ENCODE measurements at regions not wholly inside any gene's neighbourhood (a gene's known extent, or its start where the extent isn't known, plus 50 kb on each side); places are given as distances from the start of the nearest gene placed in this dataset.

GRCh38 chr2:180374502-180375281, 367.6 kb upstream of the CWC22 start:
- H3K27ac ChIP-seq (ENCODE audit: low read depth, low read length) = no peak overlapping the region

GRCh38 chr2:180370511-180371205, 363.6 kb upstream of the CWC22 start:
- Histone ChIP-seq H2AFZ (ENCODE audit: low read depth, low read length) (no peak overlapping the region), H3K27ac (ENCODE audit: low read depth, low read length) (no peak overlapping the region), H3K27me3 (ENCODE audit: insufficient read depth, low read length) (no peaks in the 10 kb centered on the region), H3K4me1 (ENCODE audit: insufficient read depth, low read length) (no peaks in the 10 kb centered on the region), H3K9ac (ENCODE audit: low read length) (no peak overlapping the region), H3K4me3 (ENCODE audit: insufficient read depth, low read depth, low read length) (no peak overlapping the region), H3K79me2 (ENCODE audit: insufficient read depth, low read length) (no peaks in the 10 kb centered on the region), H3K9me3 (ENCODE audit: insufficient read depth, low read depth, low read length) (no peaks in the 10 kb centered on the region), H3K4me2 (ENCODE audit: low read length) (no peak overlapping the region), H4K20me1 (ENCODE audit: insufficient read depth, low read length) (no peaks in the 10 kb centered on the region), H3K36me3 (ENCODE audit: insufficient read depth, low read length) (no peaks in the 10 kb centered on the region)
- no peaks in the 10 kb centered on the region for H3K4me1 Mint-ChIP-seq (ENCODE audit: low read depth, unreplicated experiment)
- H3K9me3 Mint-ChIP-seq (ENCODE audit: unreplicated experiment) = no peaks in the 10 kb centered on the region
- TF ChIP-seq CTCF (IDR thresholded peaks at IDR 0.05; ENCODE audit: insufficient read depth, low read depth, low read length) = no peak
- no peak for TF ChIP-seq EZH2 (IDR thresholded peaks at IDR 0.05; ENCODE audit: insufficient read depth, low read length)
- H3K27me3 Mint-ChIP-seq (ENCODE audit: low read depth, unreplicated experiment) = no peaks in the 10 kb centered on the region
- FAIRE-seq = no peak
- H3K27ac Mint-ChIP-seq (ENCODE audit: unreplicated experiment) = no peak overlapping the region
- no peak overlapping the region for H3K4me3 Mint-ChIP-seq (ENCODE audit: unreplicated experiment)
- DNase-seq (ENCODE audit: low read depth) = no peak
- H3K36me3 Mint-ChIP-seq (ENCODE audit: low read depth, unreplicated experiment) = no peaks in the 10 kb centered on the region

More at GRCh38 chr2:180374502-180375281, 367.6 kb upstream of the CWC22 start:
- no peaks in the 10 kb centered on the region for H3K9me3 ChIP-seq (ENCODE audit: insufficient read depth, low read depth, low read length)
- Mint-ChIP-seq H3K9me3 (ENCODE audit: unreplicated experiment) (no peaks in the 10 kb centered on the region), H3K27ac (ENCODE audit: unreplicated experiment) (no peak overlapping the region), H3K4me3 (ENCODE audit: unreplicated experiment) (no peak overlapping the region), H3K27me3 (ENCODE audit: low read depth, unreplicated experiment) (no peaks in the 10 kb centered on the region), H3K4me1 (ENCODE audit: low read depth, unreplicated experiment) (no peaks in the 10 kb centered on the region), H3K36me3 (ENCODE audit: low read depth, unreplicated experiment) (no peaks in the 10 kb centered on the region)
- no peak for DNase-seq (ENCODE audit: low read depth)
- no peak overlapping the region for H3K4me3 ChIP-seq (ENCODE audit: insufficient read depth, low read depth, low read length)
- H3K4me1 ChIP-seq (ENCODE audit: insufficient read depth, low read length) = no peaks in the 10 kb centered on the region
- FAIRE-seq = no peak
- no peak for TF ChIP-seq CTCF (IDR thresholded peaks at IDR 0.05; ENCODE audit: insufficient read depth, low read depth, low read length)
- no peak for TF ChIP-seq EZH2 (IDR thresholded peaks at IDR 0.05; ENCODE audit: insufficient read depth, low read length)
- no peak overlapping the region for H3K9ac ChIP-seq (ENCODE audit: low read length)
- H3K79me2 ChIP-seq (ENCODE audit: insufficient read depth, low read length) = no peaks in the 10 kb centered on the region
- no peaks in the 10 kb centered on the region for H4K20me1 ChIP-seq (ENCODE audit: insufficient read depth, low read length)
- no peaks in the 10 kb centered on the region for H3K27me3 ChIP-seq (ENCODE audit: insufficient read depth, low read length)
- no peak overlapping the region for H3K4me2 ChIP-seq (ENCODE audit: low read length)
- no peaks in the 10 kb centered on the region for H3K36me3 ChIP-seq (ENCODE audit: insufficient read depth, low read length)
- H2AFZ ChIP-seq (ENCODE audit: low read depth, low read length) = no peak overlapping the region

- no peak overlapping the region for H3K4me2 ChIP-seq (ENCODE audit: low read length)
- Mint-ChIP-seq H3K9me3 (ENCODE audit: unreplicated experiment) (no peaks in the 10 kb centered on the region), H3K27me3 (ENCODE audit: low read depth, unreplicated experiment) (no peaks in the 10 kb centered on the region), H3K4me3 (ENCODE audit: unreplicated experiment) (no peak overlapping the region), H3K27ac (ENCODE audit: unreplicated experiment) (no peak overlapping the region), H3K4me1 (ENCODE audit: low read depth, unreplicated experiment) (no peaks in the 10 kb centered on the region), H3K36me3 (ENCODE audit: low read depth, unreplicated experiment) (no peaks in the 10 kb centered on the region)
- no peaks in the 10 kb centered on the region for H4K20me1 ChIP-seq (ENCODE audit: insufficient read depth, low read length)
- no peak overlapping the region for H3K27ac ChIP-seq (ENCODE audit: low read depth, low read length)
- H3K27me3 ChIP-seq (ENCODE audit: insufficient read depth, low read length) = no peaks in the 10 kb centered on the region
- DNase-seq (ENCODE audit: low read depth) (no peak), FAIRE-seq (no peak)
- no peak overlapping the region for H3K9ac ChIP-seq (ENCODE audit: low read length)
- H3K36me3 ChIP-seq (ENCODE audit: insufficient read depth, low read length) = no peaks in the 10 kb centered on the region
- TF ChIP-seq EZH2 (IDR thresholded peaks at IDR 0.05; ENCODE audit: insufficient read depth, low read length) (no peak), CTCF (IDR thresholded peaks at IDR 0.05; ENCODE audit: insufficient read depth, low read depth, low read length) (no peak)
- H2AFZ ChIP-seq (ENCODE audit: low read depth, low read length) = no peak overlapping the region
- no peaks in the 10 kb centered on the region for H3K79me2 ChIP-seq (ENCODE audit: insufficient read depth, low read length)
- no peaks in the 10 kb centered on the region for H3K9me3 ChIP-seq (ENCODE audit: insufficient read depth, low read depth, low read length)
- no peaks in the 10 kb centered on the region for H3K4me1 ChIP-seq (ENCODE audit: insufficient read depth, low read length)
- H3K4me3 ChIP-seq (ENCODE audit: insufficient read depth, low read depth, low read length) = no peak overlapping the region
Measured at GRCh38 chr2:180368881-180369280, 361.8 kb upstream of the CWC22 start.

All from astrocyte (in vitro differentiated cells and primary cell).